Ascending aorta (tissue), 2 donors: ENCODE measurements at regions not wholly inside any gene's neighbourhood (a gene's known extent, or its start where the extent isn't known, plus 50 kb on each side); places are given as distances from the start of the nearest gene placed in this dataset.
"Not testable (repeated sequence)": the region's sequence is repeated elsewhere in the genome, so short reads cannot be mapped to it uniquely, and the experiment has no call there.

Source experiments
- DNase-seq, 2 donors: peaks; one replicate each; pipeline ENCODE4 v3.0.0-alpha.2; 2019; ENCODE audit warnings: low spot score in 2 of 2
- H3K27ac ChIP-seq, 2 donors: fragments of 200-600 bp; sonication (generic); one replicate each; pipeline ENCODE4 v1.5.1; 2016 to 2017; ENCODE audit warnings: mild to moderate bottlenecking in 1 of 2
- H3K27me3 ChIP-seq: fragments of 200-600 bp; sonication (generic); one replicate; pipeline ENCODE4 v1.5.1; 2017
- H3K36me3 ChIP-seq, 2 donors: fragments of 200-600 bp; sonication (generic); one replicate each; pipeline ENCODE4 v1.5.1; 2016
- H3K4me1 ChIP-seq, 2 donors: fragments of 200-600 bp; sonication (generic); one replicate each; pipeline ENCODE4 v1.5.1; 2016 to 2017; ENCODE audit warnings: mild to moderate bottlenecking in 1 of 2
- H3K4me3 ChIP-seq, 2 donors: fragments of 200-600 bp; sonication (generic); one replicate each; pipeline ENCODE4 v1.5.1; 2016 to 2017; ENCODE audit warnings: mild to moderate bottlenecking in 1 of 2
- H3K9me3 ChIP-seq, 2 donors: fragments of 200-600 bp; sonication (generic); one replicate each; pipeline ENCODE4 v1.5.1; 2016
- intact Hi-C: fragments of 100-400 bp; cut with DNase I; formaldehyde crosslinking; loops from one replicate; pipeline ENCODE4 v1.15.1; 2023

DNA sequence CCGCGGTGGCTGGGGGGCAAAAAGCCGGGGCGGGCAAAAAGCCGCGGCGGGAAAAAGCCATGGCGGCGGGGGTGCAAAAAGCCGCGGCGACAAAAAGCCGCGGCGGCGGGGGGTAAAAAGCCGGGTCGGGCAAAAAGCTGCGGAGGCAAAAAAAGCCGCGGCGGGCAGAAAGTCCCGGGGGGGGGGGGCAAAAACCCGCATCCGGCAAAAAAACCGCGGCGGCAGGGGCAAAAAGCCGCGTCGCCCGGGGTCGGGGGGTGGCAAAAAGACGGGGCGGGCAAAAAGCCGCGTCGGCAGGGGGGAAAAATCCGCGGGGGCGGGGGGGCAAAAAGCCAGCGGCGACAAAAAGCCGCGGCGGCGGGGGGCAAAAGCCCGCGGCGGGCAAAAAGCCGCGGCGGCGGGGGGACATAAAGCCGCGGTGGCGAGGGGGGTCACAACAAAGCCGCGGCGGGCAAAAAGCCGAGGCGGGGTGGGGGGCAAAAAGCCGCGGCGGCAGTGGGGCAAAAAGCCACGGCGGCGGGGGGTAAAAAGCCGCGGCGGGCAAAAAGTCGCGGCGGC is 1634.4 kb downstream of the RPIA start:
- DNase-seq, H3K27ac ChIP-seq, intact Hi-C loops, H3K27me3 ChIP-seq, H3K36me3 ChIP-seq, H3K4me3 ChIP-seq, H3K4me1 ChIP-seq, H3K9me3 ChIP-seq: not testable (repeated sequence)

DNA sequence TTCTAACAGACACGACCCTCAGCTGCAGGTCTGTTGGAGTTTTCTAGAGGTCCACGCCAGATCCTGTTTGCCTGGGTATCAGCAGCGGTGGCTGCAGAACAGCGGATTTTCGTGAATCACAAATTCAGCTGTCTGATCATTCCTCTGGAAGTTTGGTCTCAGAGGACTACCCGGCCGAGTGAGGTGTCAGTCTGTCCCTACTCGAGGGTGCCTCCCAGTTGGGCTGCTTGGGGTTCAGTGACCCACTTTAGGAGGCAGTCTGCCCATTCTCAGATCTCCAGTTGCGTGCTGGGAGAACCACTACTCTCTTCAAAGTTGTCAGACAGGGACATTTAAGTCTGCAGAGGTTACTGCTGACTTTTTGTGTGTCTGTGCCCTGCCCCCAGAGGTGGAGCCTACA is 1664.1 kb downstream of the RPIA start:
- H3K27me3 ChIP-seq, intact Hi-C loops, DNase-seq, H3K4me1 ChIP-seq, H3K4me3 ChIP-seq, H3K36me3 ChIP-seq, H3K9me3 ChIP-seq, H3K27ac ChIP-seq: not testable (repeated sequence)

DNA sequence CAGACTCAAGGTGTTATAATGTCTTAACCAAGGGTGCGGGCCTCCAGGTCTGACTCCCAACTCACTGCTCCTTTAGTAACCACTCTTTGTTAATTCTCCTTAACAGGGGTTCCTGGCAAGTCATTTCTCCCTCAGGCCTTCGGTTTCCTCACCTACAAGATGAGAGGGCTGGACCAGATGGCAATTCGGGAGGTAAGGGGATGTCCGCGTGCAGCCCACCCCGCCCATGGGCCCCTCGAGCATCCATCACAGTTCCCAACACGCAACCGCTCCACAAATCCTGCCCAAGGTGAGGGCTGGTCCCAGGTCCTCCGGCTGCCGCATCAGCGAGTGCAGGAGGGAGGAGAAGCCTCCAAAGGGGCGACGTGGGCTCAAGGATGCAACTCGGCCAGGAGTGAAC is 1667.9 kb downstream of the RPIA start:
- intact Hi-C loops, H3K27ac ChIP-seq, H3K4me3 ChIP-seq, DNase-seq, H3K36me3 ChIP-seq, H3K9me3 ChIP-seq, H3K27me3 ChIP-seq, H3K4me1 ChIP-seq: not testable (repeated sequence)

DNA sequence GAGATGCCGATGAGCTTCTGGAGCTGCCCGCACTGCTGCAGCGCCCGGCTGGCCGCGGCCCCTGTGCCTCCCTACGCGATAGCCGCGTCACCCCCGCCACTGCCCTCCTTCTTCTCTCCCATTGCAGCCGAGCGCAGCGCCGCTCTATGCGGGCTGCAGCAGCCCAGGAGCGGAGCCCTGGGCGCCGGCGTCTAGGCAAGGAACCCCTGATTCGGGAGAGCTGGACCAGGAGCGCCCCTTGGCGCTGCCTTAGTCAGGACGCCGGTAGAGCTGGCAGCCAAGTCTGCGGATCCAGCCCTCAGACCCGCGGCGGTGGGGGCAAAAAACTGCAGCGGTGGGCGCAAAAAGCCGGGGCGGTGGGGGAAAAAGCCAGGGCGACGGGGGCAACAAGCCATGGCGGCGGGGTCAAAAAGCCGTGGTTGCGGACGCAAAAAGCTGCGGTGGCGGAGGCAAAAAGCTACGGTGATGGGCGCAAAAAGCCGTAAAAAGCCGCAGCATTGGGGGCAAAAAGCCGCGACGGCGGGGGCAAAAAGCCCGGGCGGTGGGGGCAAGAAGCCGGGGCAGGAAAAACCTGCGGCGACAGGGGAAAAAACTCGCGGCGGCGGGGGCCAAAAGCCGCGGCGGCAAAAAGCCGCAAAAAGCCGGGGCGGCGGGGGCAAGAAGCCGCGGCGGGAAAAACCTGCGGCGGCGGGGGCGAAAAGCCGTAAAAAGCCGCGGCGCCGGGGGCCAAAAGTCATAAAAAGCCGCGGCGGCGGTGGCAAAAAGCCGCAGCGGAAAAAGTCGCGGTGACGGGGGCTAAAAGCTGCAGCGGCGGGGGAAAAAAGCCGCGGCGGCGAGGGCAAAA is 1668.6 kb downstream of the RPIA start:
- intact Hi-C loops, H3K36me3 ChIP-seq, H3K4me1 ChIP-seq, H3K9me3 ChIP-seq, DNase-seq, H3K27ac ChIP-seq, H3K27me3 ChIP-seq: not testable (repeated sequence)
- peak overlapping the region in 1 of 2 donors; percentile 12 for H3K4me3 ChIP-seq

DNA sequence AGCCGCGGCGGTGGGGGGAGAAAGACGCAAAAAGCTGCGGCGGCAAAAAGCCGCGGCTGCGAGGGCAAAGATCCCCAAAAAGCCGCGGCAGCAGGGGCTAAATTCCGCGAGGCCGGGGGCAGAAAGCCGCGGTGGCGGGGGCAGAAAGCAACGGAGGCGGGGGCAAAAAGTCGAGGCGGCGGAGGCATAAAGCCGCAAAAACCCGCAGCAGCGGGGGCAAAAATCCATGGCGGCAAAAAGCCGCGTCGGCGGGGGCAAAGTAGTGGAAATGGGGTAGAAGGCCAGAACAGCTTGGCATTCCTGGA is 1669.2 kb downstream of the RPIA start:
- intact Hi-C loops, H3K27me3 ChIP-seq, H3K9me3 ChIP-seq, H3K36me3 ChIP-seq, H3K4me1 ChIP-seq, H3K27ac ChIP-seq, DNase-seq: not testable (repeated sequence)
- H3K4me3 ChIP-seq, result peak overlapping the region in 1 of 2 donors; percentile 12
